RWPE1 (cell line): ENCODE measurements at regions not wholly inside any gene's neighbourhood (a gene's known extent, or its start where the extent isn't known, plus 50 kb on each side); places are given as distances from the start of the nearest gene placed in this dataset.
A peak's percentile ranks its signal among the peaks of the same experiment; 100 is the strongest.
"Not testable (repeated sequence)": the region's sequence is repeated elsewhere in the genome, so short reads cannot be mapped to it uniquely, and the experiment has no call there.

Source experiments
- CTCF ChIA-PET: fragments of 350-600 bp; sonication (Branson Sonifier 250); formaldehyde crosslinking; extraction: SDS; loops from one replicate; lab custom pipeline; 2021; lab: Yijun Ruan, JAX
- POLR2A ChIA-PET: fragments of 400-600 bp; formaldehyde crosslinking; extraction: SDS; loops from one replicate; lab custom pipeline; 2020; ENCODE audit warnings: antibody characterized with exemption; ENCODE audit not compliant: low non-redundant PET; lab: Yijun Ruan, JAX
- DNase-seq: peaks from one replicate; pipeline ENCODE4 v3.0.0; 2012; ENCODE audit warnings: low spot score
- H3K27ac ChIP-seq: fragments of 450-650 bp; 2 replicates; pipeline ENCODE4 v1.5.1; 2017
- CTCF ChIP-seq: fragments of 450-650 bp; conservative IDR thresholded peaks from 2 replicates; pipeline ENCODE4 v1.5.1; 2017; ENCODE audit warnings: low read depth, mild to moderate bottlenecking

GRCh38 chr12:19671695-19672094 lies 232.4 kb downstream of the AEBP2 start:
- DNase-seq = no peak
- ChIA-PET POLR2A (no interaction called here), CTCF (no interaction called here)
- H3K27ac ChIP-seq = no peak overlapping the region
- no peak for TF ChIP-seq CTCF

- CTCF ChIA-PET = no interaction called here
These were observed 235.1 kb downstream of the AEBP2 start for GRCh38 chr12:19674437-19674836.

GRCh38 chr12:19675361-19675760 lies 236.1 kb downstream of the AEBP2 start:
- TF ChIP-seq CTCF = no peak
- POLR2A ChIA-PET = no interaction called here
- DNase-seq = no peak
- CTCF ChIA-PET = no interaction called here
- no peak overlapping the region for H3K27ac ChIP-seq

More at GRCh38 chr12:19674437-19674836, 235.1 kb downstream of the AEBP2 start:
- no peak for TF ChIP-seq CTCF
- POLR2A ChIA-PET = no interaction called here
- no peak overlapping the region for H3K27ac ChIP-seq
- no peak for DNase-seq

- CTCF ChIA-PET, POLR2A ChIA-PET, DNase-seq, H3K27ac ChIP-seq: not testable (repeated sequence)
These were observed 239.2 kb downstream of the AEBP2 start for GRCh38 chr12:19678501-19678900.

- CTCF ChIA-PET = interaction anchor here (0.7 kb wide), 1 partner anchor 185 kb away, joined by 6 read pairs; no protein-coding TSS in a partner anchor
- TF ChIP-seq CTCF = no peak
- POLR2A ChIA-PET = no interaction called here
- no peak overlapping the region for H3K27ac ChIP-seq
- DNase-seq = no peak
These were observed 241.7 kb downstream of the AEBP2 start for GRCh38 chr12:19681007-19681406.

- CTCF ChIA-PET = no interaction called here
- POLR2A ChIA-PET = no interaction called here
- H3K27ac ChIP-seq = no peak overlapping the region
- DNase-seq = peak; percentile 26
- no peak for TF ChIP-seq CTCF
These were observed 244.1 kb downstream of the AEBP2 start for GRCh38 chr12:19683178-19683927.

- no peak for TF ChIP-seq CTCF
These were observed 248.1 kb downstream of the AEBP2 start for GRCh38 chr12:19687371-19687770.

More at GRCh38 chr12:19687371-19687770, 248.1 kb downstream of the AEBP2 start:
- CTCF ChIA-PET = no interaction called here
- POLR2A ChIA-PET = no interaction called here
- no peak overlapping the region for H3K27ac ChIP-seq
- DNase-seq = no peak
